HCT116 (cell line): ENCODE measurements at regions not wholly inside any gene's neighbourhood (a gene's known extent, or its start where the extent isn't known, plus 50 kb on each side); places are given as distances from the start of the nearest gene placed in this dataset.

Source experiments
- ATAC-seq: fragments of 200-7000 bp; cut with Tn5 transposase; 2 replicates; pipeline ENCODE4 v1.9.1; 2020; ENCODE audit warnings: mild to moderate bottlenecking, moderate library complexity
- BruUV-seq: library from RNA; stranded (reverse); fragments of 400-500 nt; replicated peaks from 2 replicates; lab custom pipeline; 2021; lab: Mats Ljungman, UMichigan
- CTCF ChIA-PET: fragments of 300-600 bp; sonication (Branson Sonifier 250); formaldehyde crosslinking; loops from one replicate; lab custom pipeline; 2021; ENCODE audit warnings: antibody characterized with exemption; lab: Charles Lee
- POLR2A ChIA-PET: fragments of 300-600, 350-600 bp; sonication (Branson Sonifier 250); formaldehyde crosslinking; loops from one replicate; lab custom pipeline; 2021; ENCODE audit warnings: antibody characterized with exemption; lab: Charles Lee
- RAD21 ChIA-PET, 2 experiments: fragments of 300-600 bp; sonication (Branson Sonifier 250); formaldehyde crosslinking; loops; one replicate each; lab custom pipeline; 2023; ENCODE audit warnings: low total read pairs in 2 of 2; ENCODE audit not compliant: uncharacterized antibody in 2 of 2, unreplicated experiment in 2 of 2, low non-redundant PET in 1 of 2; lab: Charles Lee
- DNase-seq: peaks from one replicate; pipeline ENCODE4 v3.0.0-alpha.2; 2010; ENCODE audit warnings: low read depth, low spot score
- H2AFZ ChIP-seq: fragments of 200-600 bp; shearing (Covaris generic), sonication (generic); 2 replicates; pipeline ENCODE4 v1.6.1; 2017; ENCODE audit warnings: low read depth, mixed run types, mixed read lengths, antibody characterized with exemption, low read length; ENCODE audit not compliant: poor library complexity, severe bottlenecking
- H3K27ac ChIP-seq: 2 replicates; pipeline ENCODE4 v1.5.1; 2012; ENCODE audit warnings: low read depth, low read length
- H3K27me3 ChIP-seq: fragments of 200-600 bp; sonication (generic); 2 replicates; pipeline ENCODE4 v1.6.1; 2016; ENCODE audit warnings: mixed run types, low read length, mixed read lengths; ENCODE audit not compliant: insufficient read depth
- H3K36me3 ChIP-seq, 2 experiments: fragments of 200-500 bp in 1 of 2; fragments of 200-600 bp in 1 of 2; sonication (Bioruptor generic) in 1 of 2; sonication (generic) in 1 of 2; 2 replicates each; pipeline versions ENCODE4 v1.5.1 to v1.6.1; 2014 to 2016; ENCODE audit warnings: low read length in 2 of 2, inconsistent platforms in 1 of 2, mixed read lengths in 1 of 2, mixed run types in 1 of 2; ENCODE audit not compliant: insufficient read depth in 2 of 2, control insufficient read depth in 1 of 2
- H3K4me1 ChIP-seq, 2 experiments: fragments of 200-600 bp in 1 of 2; sonication (generic) in 1 of 2; 2 replicates each; pipeline versions ENCODE4 v1.5.1 to v1.6.1; 2012 to 2017; ENCODE audit warnings: low read length in 2 of 2, inconsistent platforms in 1 of 2, mild to moderate bottlenecking in 1 of 2, mixed read lengths in 1 of 2, mixed run types in 1 of 2, moderate library complexity in 1 of 2; ENCODE audit not compliant: insufficient read depth in 2 of 2, control insufficient read depth in 1 of 2
- H3K4me2 ChIP-seq: fragments of 200-600 bp; sonication (generic); 2 replicates; pipeline ENCODE4 v1.6.1; 2017; ENCODE audit warnings: mixed run types, low read length, mixed read lengths
- H3K4me3 ChIP-seq, 2 experiments: fragments of 200-600 bp in 1 of 2; sonication (generic) in 1 of 2; replicated peaks in 1 of 2; 2 replicates each; pipeline ENCODE4 v1.5.1; 2011 to 2016; ENCODE audit warnings: low read length in 2 of 2, control low read depth in 1 of 2, low read depth in 1 of 2, mild to moderate bottlenecking in 1 of 2, mixed read lengths in 1 of 2, mixed run types in 1 of 2
- H3K79me2 ChIP-seq: fragments of 200-600 bp; sonication (generic); 2 replicates; pipeline ENCODE4 v1.6.1; 2017; ENCODE audit warnings: mild to moderate bottlenecking, mixed run types, low read length, moderate library complexity, mixed read lengths; ENCODE audit not compliant: insufficient read depth
- H3K9ac ChIP-seq: fragments of 200-600 bp; sonication (generic); 2 replicates; pipeline ENCODE4 v1.6.1; 2016; ENCODE audit warnings: low read length, mixed read lengths
- H3K9me2 ChIP-seq: fragments of 200-600 bp; sonication (generic), shearing (Covaris generic); 2 replicates; pipeline ENCODE4 v1.6.1; 2017; ENCODE audit warnings: mixed run types, mild to moderate bottlenecking, moderate library complexity; ENCODE audit not compliant: insufficient read depth
- H3K9me3 ChIP-seq, 2 experiments: fragments of 200-500 bp in 1 of 2; fragments of 200-600 bp in 1 of 2; sonication (Bioruptor generic) in 1 of 2; sonication (generic) in 1 of 2; 2 replicates each; pipeline ENCODE4 v1.6.1; 2014 to 2017; ENCODE audit warnings: low read length in 2 of 2, mixed read lengths in 2 of 2, inconsistent platforms in 1 of 2, low read depth in 1 of 2, mild to moderate bottlenecking in 1 of 2, mixed run types in 1 of 2, moderate library complexity in 1 of 2; ENCODE audit not compliant: control insufficient read depth in 1 of 2, insufficient read depth in 1 of 2
- H4K20me1 ChIP-seq: fragments of 200-600 bp; sonication (generic), shearing (Covaris generic); 2 replicates; pipeline ENCODE4 v1.6.1; 2017; ENCODE audit warnings: mixed run types, mild to moderate bottlenecking, moderate library complexity; ENCODE audit not compliant: insufficient read depth
- ATF3 ChIP-seq: IDR thresholded peaks from 2 replicates; pipeline ENCODE4 v1.6.1; 2012
- CBX3 ChIP-seq: IDR thresholded peaks from 2 replicates; pipeline ENCODE4 v1.6.1; 2012; ENCODE audit warnings: low read depth
- CEBPB ChIP-seq: IDR thresholded peaks from 2 replicates; pipeline ENCODE4 v1.6.1; 2012; ENCODE audit warnings: low read depth
- EZH2 ChIP-seq: fragments of 200-600 bp; sonication (generic); IDR thresholded peaks from 2 replicates; pipeline ENCODE4 v1.6.1; 2017; ENCODE audit warnings: antibody characterized with exemption, mixed run types
- EZH2phosphoT487 ChIP-seq: fragments of 200-600 bp; IDR thresholded peaks from 2 replicates; pipeline ENCODE4 v1.6.1; 2018; ENCODE audit warnings: antibody characterized with exemption, borderline replicate concordance
- FOSL1 ChIP-seq: IDR thresholded peaks from 2 replicates; pipeline ENCODE4 v1.6.1; 2012; ENCODE audit warnings: low read depth
- MAX ChIP-seq: IDR thresholded peaks from 2 replicates; pipeline ENCODE4 v1.6.1; 2012
- POLR2A ChIP-seq: IDR thresholded peaks from 2 replicates; pipeline ENCODE4 v1.7.0; 2011; ENCODE audit warnings: borderline replicate concordance; ENCODE audit not compliant: insufficient read depth, insufficient read length; ENCODE audit errors: extremely low read depth
- POLR2AphosphoS5 ChIP-seq: IDR thresholded peaks from 2 replicates; pipeline ENCODE4 v1.6.1; 2011; ENCODE audit warnings: mild to moderate bottlenecking, low read depth, low read length, moderate library complexity
- RAD21 ChIP-seq: IDR thresholded peaks from 2 replicates; pipeline ENCODE4 v1.6.1; 2012; ENCODE audit warnings: low read depth, mild to moderate bottlenecking
- SIN3A ChIP-seq: IDR thresholded peaks from 2 replicates; pipeline ENCODE4 v1.6.1; 2012; ENCODE audit warnings: low read depth
- TCF7L2 ChIP-seq: IDR thresholded peaks from 2 replicates; pipeline ENCODE4 v1.7.0; 2011; ENCODE audit warnings: borderline replicate concordance, inconsistent platforms; ENCODE audit not compliant: insufficient read depth, insufficient read length; ENCODE audit errors: extremely low read depth
- YY1 ChIP-seq: IDR thresholded peaks from 2 replicates; pipeline ENCODE4 v1.6.1; 2011; ENCODE audit warnings: low read length, low read depth, moderate library complexity, mild to moderate bottlenecking; ENCODE audit not compliant: insufficient replicate concordance; ENCODE audit errors: extremely low read depth
- ZBTB33 ChIP-seq: IDR thresholded peaks from 2 replicates; pipeline ENCODE4 v1.6.1; 2011; ENCODE audit warnings: mild to moderate bottlenecking, low read length, moderate library complexity; ENCODE audit not compliant: insufficient replicate concordance; ENCODE audit errors: extremely low read depth
- ZFX ChIP-seq: fragments of 450-650 bp; IDR thresholded peaks from 2 replicates; pipeline ENCODE4 v1.6.1; 2017
- ZNF274 ChIP-seq: fragments of 200-500 bp; sonication (Bioruptor generic); IDR thresholded peaks from 2 replicates; pipeline ENCODE4 v1.6.1; 2014; ENCODE audit warnings: mild to moderate bottlenecking, low read depth, low read length, inconsistent platforms
- intact Hi-C: fragments of 100-400 bp; cut with micrococcal nuclease; formaldehyde crosslinking; loops from 2 replicates; pipeline ENCODE4 v1.10.0; 2022
- TF ChIP-seq, protein P1 (sequence below): IDR thresholded peaks from 2 replicates; pipeline ENCODE4 v1.6.1; 2012; ENCODE audit warnings: low read depth

DNA sequence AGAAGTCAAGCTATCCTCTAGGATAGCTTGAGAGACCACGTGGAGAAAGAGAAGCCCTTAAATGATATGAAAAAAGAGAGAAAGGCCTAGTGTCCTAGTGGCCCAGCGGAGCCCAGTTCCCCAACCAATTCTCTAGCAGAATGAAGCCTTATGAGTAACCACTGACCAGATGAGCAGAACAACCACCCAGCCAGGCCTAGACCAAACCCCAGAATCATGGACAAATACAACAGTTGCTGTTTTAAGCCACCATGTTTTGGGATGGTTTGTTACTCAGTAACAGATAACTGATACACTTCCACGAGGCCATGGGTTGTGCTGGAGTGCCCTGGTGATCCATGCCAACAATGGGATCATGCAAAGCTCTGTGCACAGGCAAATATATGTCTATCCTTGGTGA, 377.1 kb downstream of the SOX9 start:
- ChIA-PET RAD21 (no interaction called here), POLR2A (no interaction called here), CTCF (no interaction called here)
- no peak for DNase-seq
- no peak for TF ChIP-seq CEBPB
- no peak for TF ChIP-seq MAX
- no peak for TF ChIP-seq SIN3A
- no peak for TF ChIP-seq ATF3
- TF ChIP-seq EZH2phosphoT487: no peak
- no peak for TF ChIP-seq POLR2A
- TF ChIP-seq CBX3: no peak
- TF ChIP-seq TCF7L2: no peak
- no peak for TF ChIP-seq ZBTB33
- no peak for TF ChIP-seq FOSL1
- TF ChIP-seq ZFX: no peak
- no peak for TF ChIP-seq EZH2
- TF ChIP-seq YY1: no peak
- TF ChIP-seq, protein P1, sequence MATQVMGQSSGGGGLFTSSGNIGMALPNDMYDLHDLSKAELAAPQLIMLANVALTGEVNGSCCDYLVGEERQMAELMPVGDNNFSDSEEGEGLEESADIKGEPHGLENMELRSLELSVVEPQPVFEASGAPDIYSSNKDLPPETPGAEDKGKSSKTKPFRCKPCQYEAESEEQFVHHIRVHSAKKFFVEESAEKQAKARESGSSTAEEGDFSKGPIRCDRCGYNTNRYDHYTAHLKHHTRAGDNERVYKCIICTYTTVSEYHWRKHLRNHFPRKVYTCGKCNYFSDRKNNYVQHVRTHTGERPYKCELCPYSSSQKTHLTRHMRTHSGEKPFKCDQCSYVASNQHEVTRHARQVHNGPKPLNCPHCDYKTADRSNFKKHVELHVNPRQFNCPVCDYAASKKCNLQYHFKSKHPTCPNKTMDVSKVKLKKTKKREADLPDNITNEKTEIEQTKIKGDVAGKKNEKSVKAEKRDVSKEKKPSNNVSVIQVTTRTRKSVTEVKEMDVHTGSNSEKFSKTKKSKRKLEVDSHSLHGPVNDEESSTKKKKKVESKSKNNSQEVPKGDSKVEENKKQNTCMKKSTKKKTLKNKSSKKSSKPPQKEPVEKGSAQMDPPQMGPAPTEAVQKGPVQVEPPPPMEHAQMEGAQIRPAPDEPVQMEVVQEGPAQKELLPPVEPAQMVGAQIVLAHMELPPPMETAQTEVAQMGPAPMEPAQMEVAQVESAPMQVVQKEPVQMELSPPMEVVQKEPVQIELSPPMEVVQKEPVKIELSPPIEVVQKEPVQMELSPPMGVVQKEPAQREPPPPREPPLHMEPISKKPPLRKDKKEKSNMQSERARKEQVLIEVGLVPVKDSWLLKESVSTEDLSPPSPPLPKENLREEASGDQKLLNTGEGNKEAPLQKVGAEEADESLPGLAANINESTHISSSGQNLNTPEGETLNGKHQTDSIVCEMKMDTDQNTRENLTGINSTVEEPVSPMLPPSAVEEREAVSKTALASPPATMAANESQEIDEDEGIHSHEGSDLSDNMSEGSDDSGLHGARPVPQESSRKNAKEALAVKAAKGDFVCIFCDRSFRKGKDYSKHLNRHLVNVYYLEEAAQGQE: no peak
- TF ChIP-seq RAD21: no peak
- TF ChIP-seq ZNF274: no peak
- TF ChIP-seq POLR2AphosphoS5: no peak
- H4K20me1 ChIP-seq: peaks cover 3% of the 10 kb centered on the region; the same call in 1 of the 2 replicates
- BruUV-seq: no TSS peak
- intact Hi-C loops: no loop called here
- ATAC-seq: no peak
- H3K36me3 ChIP-seq: no peaks in the 10 kb centered on the region
- no peak overlapping the region for H3K9ac ChIP-seq
- H3K27me3 ChIP-seq: no peaks in the 10 kb centered on the region
- H3K79me2 ChIP-seq: peaks cover 80% of the 10 kb centered on the region
- no peak overlapping the region for H3K27ac ChIP-seq
- peaks cover 0 to 4% of the 10 kb centered on the region in 2 experiments; a peak in 1 of 4 replicates for H3K4me1 ChIP-seq
- no peak overlapping the region for H2AFZ ChIP-seq
- no peaks in the 10 kb centered on the region for H3K9me2 ChIP-seq
- H3K9me3 ChIP-seq: no peaks in the 10 kb centered on the region
- no peak overlapping the region for H3K4me3 ChIP-seq
- H3K4me2 ChIP-seq: no peak overlapping the region
